Endothelial cell of umbilical vein (primary cell): ENCODE measurements at regions not wholly inside any gene's neighbourhood (a gene's known extent, or its start where the extent isn't known, plus 50 kb on each side); places are given as distances from the start of the nearest gene placed in this dataset.

Source experiments
- BruUV-seq: library from RNA; stranded (reverse); fragments of 400-500 nt; replicated peaks from 2 replicates; lab custom pipeline; 2021; lab: Mats Ljungman, UMichigan
- CTCF ChIA-PET: fragments of 300-600, 350-600 bp; sonication (Branson Sonifier 250); formaldehyde crosslinking; loops from one replicate; lab custom pipeline; 2021; ENCODE audit warnings: antibody characterized with exemption, inconsistent platforms; lab: Charles Lee
- POLR2A ChIA-PET: fragments of 300-600, 350-600 bp; sonication (Branson Sonifier 250); formaldehyde crosslinking; loops from one replicate; lab custom pipeline; 2021; ENCODE audit warnings: antibody characterized with exemption, inconsistent platforms; lab: Charles Lee
- DNase-seq: peaks from one replicate; pipeline ENCODE4 v3.0.0-alpha.2; 2011; ENCODE audit warnings: low read depth, low spot score
- FAIRE-seq: peaks from 2 replicates; lab custom pipeline; 2011; peaks lifted over from hg19 to GRCh38; lab: Jason Lieb, UNC
- H2AFZ ChIP-seq: 2 replicates; pipeline ENCODE4 v1.6.0; 2012; ENCODE audit warnings: low read depth, low read length, control low read depth, inconsistent platforms
- H3K27ac ChIP-seq: 2 replicates; pipeline ENCODE4 v1.5.1; 2011; ENCODE audit warnings: low read depth, mild to moderate bottlenecking, control low read depth, low read length, moderate library complexity; ENCODE audit not compliant: insufficient read depth
- H3K27me3 ChIP-seq, 2 experiments: 2 replicates each; pipeline versions ENCODE4 v1.6.0 to v1.6.1; 2011; ENCODE audit warnings: low read length in 2 of 2, mixed read lengths in 1 of 2; ENCODE audit not compliant: control insufficient read depth in 2 of 2, insufficient read depth in 2 of 2
- H3K36me3 ChIP-seq, 2 experiments: 2 replicates in 1 of 2; 3 replicates in 1 of 2; pipeline ENCODE4 v1.5.1; 2011; ENCODE audit warnings: low read length in 2 of 2, mild to moderate bottlenecking in 1 of 2, moderate library complexity in 1 of 2; ENCODE audit not compliant: control insufficient read depth in 2 of 2, insufficient read depth in 2 of 2; ENCODE audit errors: extremely low read depth in 1 of 2
- H3K4me1 ChIP-seq: 3 replicates; pipeline ENCODE4 v1.5.1; 2011; ENCODE audit warnings: mild to moderate bottlenecking, low read length; ENCODE audit not compliant: control insufficient read depth, insufficient read depth; ENCODE audit errors: extremely low read depth
- H3K4me2 ChIP-seq: 2 replicates; pipeline ENCODE4 v1.6.1; 2011; ENCODE audit warnings: low read length, control low read depth, mixed read lengths; ENCODE audit not compliant: insufficient read depth
- H3K4me3 ChIP-seq, 3 experiments: fragments of 200-600 bp in 1 of 3; sonication (generic), shearing (Covaris generic) in 1 of 3; replicated peaks in 1 of 3; 2 replicates each; pipeline ENCODE4 v1.5.1; 2011 to 2016; ENCODE audit warnings: control low read depth in 3 of 3, low read length in 3 of 3, mild to moderate bottlenecking in 2 of 3, inconsistent platforms in 1 of 3, low read depth in 1 of 3, moderate library complexity in 1 of 3; ENCODE audit not compliant: insufficient read depth in 1 of 3
- H3K79me2 ChIP-seq: 2 replicates; pipeline ENCODE4 v1.6.0; 2012; ENCODE audit warnings: low read length, inconsistent platforms; ENCODE audit not compliant: control insufficient read depth, insufficient read depth
- H3K9ac ChIP-seq: replicated peaks from 2 replicates; pipeline ENCODE3; 2011; ENCODE audit warnings: low read length, control low read depth; ENCODE audit not compliant: insufficient read depth; ENCODE audit errors: extremely low read depth
- H3K9me1 ChIP-seq: replicated peaks from 3 replicates; pipeline ENCODE4 v1.6.0; 2011; ENCODE audit warnings: mild to moderate bottlenecking, low read length; ENCODE audit not compliant: control insufficient read depth, insufficient read depth; ENCODE audit errors: extremely low read depth
- H3K9me3 ChIP-seq: replicated peaks from 2 replicates; pipeline ENCODE4 v1.5.1; 2012; ENCODE audit warnings: low read length, inconsistent platforms; ENCODE audit not compliant: control insufficient read depth, insufficient read depth
- H4K20me1 ChIP-seq: replicated peaks from 2 replicates; pipeline ENCODE3; 2011; ENCODE audit warnings: mild to moderate bottlenecking, low read length; ENCODE audit not compliant: control insufficient read depth, insufficient read depth; ENCODE audit errors: extremely low read depth
- CTCF ChIP-seq, 2 donors: IDR thresholded peaks; 1 replicate in 1 of 2; 2 replicates in 1 of 2; pipeline ENCODE4 v1.5.1; 2011; ENCODE audit warnings: low read length in 2 of 2, mild to moderate bottlenecking in 2 of 2, moderate library complexity in 2 of 2, control low read depth in 1 of 2, inconsistent platforms in 1 of 2, low read depth in 1 of 2; ENCODE audit not compliant: insufficient read depth in 1 of 2; ENCODE audit errors: extremely low read depth in 1 of 2
- EZH2 ChIP-seq: IDR thresholded peaks from 2 replicates; pipeline ENCODE4 v1.6.1; 2012; ENCODE audit warnings: borderline replicate concordance, low read depth, mild to moderate bottlenecking, moderate library complexity, low read length, inconsistent platforms; ENCODE audit not compliant: severe bottlenecking
- FOS ChIP-seq: IDR thresholded peaks from 2 replicates; pipeline ENCODE4 v1.6.1; 2011; ENCODE audit warnings: mild to moderate bottlenecking, low read length, moderate library complexity, borderline replicate concordance; ENCODE audit not compliant: insufficient read depth
- GATA2 ChIP-seq: IDR thresholded peaks from 2 replicates; pipeline ENCODE4 v1.7.0; 2011; ENCODE audit warnings: low read depth, mild to moderate bottlenecking, moderate library complexity, mixed read lengths, low read length; ENCODE audit not compliant: insufficient read length, insufficient read depth
- JUN ChIP-seq: IDR thresholded peaks from 2 replicates; pipeline ENCODE4 v1.6.1; 2011; ENCODE audit warnings: borderline replicate concordance, low read depth; ENCODE audit not compliant: insufficient read length, insufficient read depth
- MAX ChIP-seq: IDR thresholded peaks from 2 replicates; pipeline ENCODE4 v1.6.1; 2011; ENCODE audit not compliant: insufficient read depth, insufficient read length
- MYC ChIP-seq: IDR thresholded peaks from one replicate; pipeline ENCODE4 v1.6.1; 2011; ENCODE audit warnings: mild to moderate bottlenecking, low read depth, low read length
- POLR2A ChIP-seq: IDR thresholded peaks from 2 replicates; pipeline ENCODE4 v1.6.1; 2012; ENCODE audit warnings: low read depth, mild to moderate bottlenecking, control low read depth, low read length
- POLR2AphosphoS5 ChIP-seq: IDR thresholded peaks from 2 replicates; pipeline ENCODE4 v1.6.1; 2012; ENCODE audit warnings: low read depth, mild to moderate bottlenecking, control low read depth, low read length, moderate library complexity; ENCODE audit not compliant: insufficient read depth
- dilution Hi-C: fragments of 300-500 bp; cut with MboI; formaldehyde crosslinking; loops from one replicate; pipeline ENCODE4 v1.15.0; 2019; ENCODE audit warnings: low sequenced_read_pairs; ENCODE audit not compliant: extremely low pct_ligation_motif_present
- intact Hi-C: fragments of 100-400 bp; cut with micrococcal nuclease; formaldehyde crosslinking; loops from one replicate; pipeline ENCODE4 v1.10.0; 2022

GRCh38 chr17:63364387-63364786 is 81.7 kb downstream of the CYB561 start:
- Histone ChIP-seq H3K4me1 (no peaks in the 10 kb centered on the region), H3K4me2 (no peak overlapping the region), H3K4me3 (no peak overlapping the region), H3K9me1 (no peaks in the 10 kb centered on the region), H3K9ac (no peak overlapping the region), H2AFZ (no peak overlapping the region), H3K79me2 (no peaks in the 10 kb centered on the region), H3K9me3 (no peaks in the 10 kb centered on the region), H3K27me3 (no peaks in the 10 kb centered on the region), H4K20me1 (no peaks in the 10 kb centered on the region), H3K27ac (no peak overlapping the region), H3K36me3 (no peaks in the 10 kb centered on the region)
- DNase-seq, result no peak
- no peak for TF ChIP-seq MYC
- no peak for TF ChIP-seq EZH2
- TF ChIP-seq POLR2A, result no peak
- no peak for TF ChIP-seq POLR2AphosphoS5
- TF ChIP-seq JUN, result no peak
- TF ChIP-seq MAX, result no peak
- no peak for TF ChIP-seq CTCF (IDR thresholded peaks at IDR 0.05; ENCODE audit: extremely low read depth in 1 of 2, insufficient read depth in 1 of 2, low read depth in 1 of 2, low read length in 2 of 2)
- no peak for TF ChIP-seq GATA2
- no peak for TF ChIP-seq FOS
- intact Hi-C loops (no loop called here), dilution Hi-C loops (no loop called here)
- ChIA-PET CTCF (interaction anchor here (0.6 to 1.8 kb wide), 3 partner anchors 12 to 369 kb away, joined by 3 to 5 read pairs (median 3); no protein-coding TSS in a partner anchor), POLR2A (no interaction called here)
- BruUV-seq, result no TSS peak
- FAIRE-seq, result no peak
